Activated CD4-positive, CD25-positive, alpha-beta regulatory T cell treated with anti-CD3 and anti-CD28 coated beads, Interleukin-2, amount 50 U/mL, for 16 hours (primary cell): ENCODE measurements at regions not wholly inside any gene's neighbourhood (a gene's known extent, or its start where the extent isn't known, plus 50 kb on each side); places are given as distances from the start of the nearest gene placed in this dataset.
"Not testable (repeated sequence)": the region's sequence is repeated elsewhere in the genome, so short reads cannot be mapped to it uniquely, and the experiment has no call there.

Source experiments
- DNase-seq: peaks from one replicate; pipeline ENCODE4 v3.0.0-alpha.2; 2020; ENCODE audit warnings: low read depth, low spot score

DNA sequence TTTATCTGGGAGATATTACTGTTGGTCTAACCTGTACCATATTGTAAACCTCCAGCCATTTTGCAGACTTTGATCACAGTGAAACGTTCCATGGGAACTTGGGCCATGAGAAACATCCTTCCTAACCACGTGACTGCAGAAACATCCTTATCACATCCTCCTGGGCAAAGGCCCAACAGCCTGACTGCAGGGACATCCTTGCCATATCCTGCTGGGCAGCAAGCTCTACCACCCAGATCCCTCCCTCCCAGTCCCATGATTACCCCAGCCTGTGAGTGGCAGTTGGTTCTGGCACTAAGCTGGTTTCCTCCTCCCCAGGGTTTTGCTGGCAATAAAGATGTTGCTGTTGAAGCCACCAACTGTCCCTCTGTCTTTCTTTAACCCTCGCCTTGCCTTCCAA, 201.2 kb downstream of the POTEC start:
- not testable (repeated sequence) for DNase-seq

DNA sequence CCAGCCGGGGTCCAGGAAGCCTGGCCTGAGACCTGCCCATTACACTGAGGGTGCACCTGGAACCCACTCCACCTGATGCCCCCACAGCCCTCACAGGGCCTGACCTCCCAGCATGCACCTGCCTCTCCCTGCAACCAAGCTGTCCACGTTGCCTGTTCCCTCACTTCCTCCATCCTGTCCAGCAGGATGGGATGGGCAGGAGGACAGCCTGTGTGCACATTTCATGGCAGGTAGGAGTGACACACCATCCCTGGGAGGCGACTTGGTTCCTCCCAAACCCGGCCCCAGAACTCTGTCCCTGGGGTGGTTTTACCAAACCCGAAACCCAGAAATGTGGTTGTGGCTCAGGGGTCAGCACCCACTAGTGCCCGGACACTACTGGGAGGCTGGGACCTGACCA, 203.8 kb upstream of the ZNF519 start:
- not testable (repeated sequence) for DNase-seq

DNA sequence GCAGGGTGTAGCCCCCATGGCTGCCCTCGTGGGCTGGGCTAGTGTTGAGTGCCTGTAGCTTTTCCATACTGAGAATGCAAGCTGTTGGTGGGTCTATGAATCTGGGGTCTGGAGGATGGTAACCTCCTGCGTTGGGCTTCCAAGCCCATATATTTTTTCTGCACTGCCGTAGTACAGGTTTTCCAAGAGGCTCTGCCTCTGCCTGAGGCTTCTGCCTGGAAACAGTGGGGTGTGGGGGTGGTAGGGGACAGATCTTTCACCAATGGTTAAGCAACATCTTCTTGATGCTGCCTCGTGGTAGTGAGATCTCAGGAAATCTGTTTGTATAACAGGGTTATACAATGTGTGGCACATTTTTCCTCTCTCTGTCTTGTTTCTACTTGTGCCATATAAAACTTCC, 189.0 kb upstream of the ZNF519 start:
- DNase-seq: not testable (repeated sequence)

- not testable (repeated sequence) for DNase-seq
Observed at GRCh38 chr18:14301255-14301654, 169.0 kb upstream of the ZNF519 start.

- not testable (repeated sequence) for DNase-seq
Observed at GRCh38 chr18:14295081-14295480, 162.8 kb upstream of the ZNF519 start.

GRCh38 chr18:14285053-14285452, 152.8 kb upstream of the ZNF519 start:
- no peak for DNase-seq

GRCh38 chr18:14275391-14275790, 143.2 kb upstream of the ZNF519 start:
- DNase-seq: not testable (repeated sequence)

DNA sequence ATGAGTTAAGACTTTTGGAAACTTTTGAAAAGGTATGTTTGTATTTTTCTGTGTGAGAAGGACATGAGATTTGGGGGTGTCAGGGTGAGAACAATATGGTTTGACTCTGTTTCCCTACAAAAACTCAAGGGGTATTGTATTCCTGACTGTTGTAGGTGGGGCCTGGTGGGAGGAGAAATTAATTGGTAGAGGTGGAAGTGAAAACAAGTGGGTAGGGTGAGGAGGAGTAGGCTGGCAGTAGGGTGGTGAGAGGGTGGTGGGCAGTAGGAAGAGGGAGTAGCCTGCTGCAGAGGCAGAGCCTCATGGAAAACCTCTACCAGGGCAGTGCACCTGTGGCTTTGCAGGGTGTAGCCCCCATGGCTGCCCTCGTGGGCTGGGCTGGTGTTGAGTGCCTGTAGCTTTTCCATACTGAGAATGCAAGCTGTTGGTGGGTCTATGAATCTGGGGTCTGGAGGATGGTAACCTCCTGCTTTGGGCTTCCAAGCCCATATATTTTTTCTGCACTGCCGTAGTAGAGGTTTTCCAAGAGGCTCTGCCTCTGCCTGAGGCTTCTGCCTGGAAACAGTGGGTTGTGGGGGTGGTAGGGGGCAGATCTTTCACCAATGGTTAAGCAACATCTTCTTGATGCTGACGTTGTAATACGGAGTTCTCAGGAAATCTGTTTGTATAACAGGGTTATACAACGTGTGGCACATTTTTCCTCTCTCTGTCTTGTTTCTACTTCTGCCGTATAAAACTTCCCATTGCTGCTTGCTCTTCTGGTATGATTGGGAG, 133.6 kb upstream of the ZNF519 start:
- DNase-seq: not testable (repeated sequence)

GRCh38 chr18:14262786-14263185, 130.6 kb upstream of the ZNF519 start:
- not testable (repeated sequence) for DNase-seq

DNA sequence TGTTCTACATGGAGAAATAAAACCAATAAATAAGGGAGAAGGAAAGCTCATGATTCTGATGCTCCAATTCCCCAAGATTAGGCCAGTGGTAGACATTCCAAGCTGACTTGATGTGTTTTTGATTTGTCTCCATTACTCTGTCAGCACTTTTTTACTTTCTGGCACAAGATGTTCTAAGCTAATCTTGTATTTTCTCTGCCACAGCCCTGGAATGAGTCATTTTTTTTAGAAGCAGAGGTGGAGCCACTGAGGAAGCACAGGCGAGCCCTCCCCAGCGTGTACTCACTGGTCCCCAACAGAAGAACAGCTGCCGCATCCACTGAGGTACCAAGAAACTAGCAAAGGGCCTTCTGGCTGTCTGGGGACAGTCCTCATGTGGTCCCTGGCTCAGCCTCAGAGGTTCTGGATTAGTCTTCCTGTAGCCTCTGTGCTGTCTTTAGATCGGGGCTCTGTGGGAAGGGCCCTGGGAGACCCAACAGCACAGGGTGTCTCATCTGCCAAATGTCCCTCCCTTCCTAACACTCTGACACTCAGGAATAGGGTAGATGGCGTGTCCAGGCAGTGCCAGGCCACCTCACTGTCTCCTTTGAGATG, 117.9 kb upstream of the ZNF519 start:
- DNase-seq: not testable (repeated sequence)

DNA sequence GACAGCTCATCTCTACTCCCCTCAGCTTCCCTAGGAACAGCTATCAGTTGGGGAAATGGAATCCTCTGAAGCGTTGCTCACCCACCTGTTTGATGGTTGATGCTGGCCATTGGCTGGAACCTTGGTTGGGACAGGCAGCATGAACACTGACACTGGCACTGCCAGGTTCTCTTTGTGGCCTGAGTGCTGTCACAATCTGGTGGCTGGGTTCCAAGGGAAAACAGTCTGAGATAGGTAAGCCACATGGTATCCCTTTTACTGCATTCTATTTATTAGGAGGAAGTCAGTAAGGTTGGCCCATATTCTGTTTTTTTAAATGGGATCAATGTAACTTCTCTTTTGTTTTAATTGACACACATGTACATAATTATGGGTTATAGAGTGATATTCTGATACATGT, 107.0 kb upstream of the ZNF519 start:
- not testable (repeated sequence) for DNase-seq

- not testable (repeated sequence) for DNase-seq
Observed at GRCh38 chr18:14236356-14237048, 104.3 kb upstream of the ZNF519 start.

GRCh38 chr18:14225286-14225679, 93.0 kb upstream of the ZNF519 start:
- not testable (repeated sequence) for DNase-seq

- not testable (repeated sequence) for DNase-seq
Observed at GRCh38 chr18:14224551-14225285, 92.5 kb upstream of the ZNF519 start.

- not testable (repeated sequence) for DNase-seq
Observed at GRCh38 chr18:14223919-14224318, 91.7 kb upstream of the ZNF519 start.

GRCh38 chr18:14223231-14223822, 91.1 kb upstream of the ZNF519 start:
- not testable (repeated sequence) for DNase-seq

GRCh38 chr18:14222354-14223221, 90.4 kb upstream of the ZNF519 start:
- not testable (repeated sequence) for DNase-seq

DNA sequence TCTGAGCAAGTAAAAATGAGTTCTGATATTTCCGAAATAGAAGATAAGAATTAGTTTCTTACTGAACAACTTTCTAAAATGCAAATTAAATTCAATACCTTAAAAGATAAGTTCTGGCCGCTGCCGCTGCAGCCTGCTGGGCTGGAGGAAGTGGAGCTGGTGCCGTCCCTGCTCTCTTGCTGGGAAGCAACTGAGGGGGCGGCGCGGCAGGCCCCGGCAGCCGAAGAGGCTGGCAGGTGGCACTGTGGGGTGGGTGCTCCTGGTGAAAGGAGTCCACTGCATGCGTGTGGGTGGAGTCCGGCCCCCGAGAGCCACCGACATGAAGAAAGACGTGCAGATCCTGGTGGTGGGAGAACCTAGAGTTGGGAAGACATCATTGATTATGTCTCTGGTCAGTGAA, 89.5 kb upstream of the ZNF519 start:
- no peak for DNase-seq

DNA sequence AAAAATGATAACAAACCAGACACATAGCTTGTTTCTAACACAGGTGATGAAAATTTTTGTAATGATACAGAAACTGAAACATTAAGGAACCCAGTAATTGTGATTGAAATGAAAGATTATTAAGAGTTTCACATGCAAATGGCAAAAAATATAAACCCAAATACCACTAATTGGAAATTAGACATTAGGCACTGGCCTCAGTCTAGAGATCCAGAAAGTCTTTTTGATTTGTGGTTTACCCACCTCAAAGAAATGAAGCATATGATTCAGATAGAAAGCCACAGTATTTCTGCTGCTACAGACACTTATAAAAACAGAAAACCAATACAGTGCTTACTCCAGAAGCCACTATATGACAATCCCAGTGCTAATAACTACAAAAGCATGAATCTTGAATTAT, 83.7 kb upstream of the ZNF519 start:
- not testable (repeated sequence) for DNase-seq

- not testable (repeated sequence) for DNase-seq
Observed at GRCh38 chr18:14203424-14203823, 71.2 kb upstream of the ZNF519 start.
